Stimulated activated CD4-positive, alpha-beta T cell treated with anti-CD3 and anti-CD28 coated beads, Interleukin-15, amount 100 ng/mL, for 24 hours (primary cell): ENCODE measurements at regions not wholly inside any gene's neighbourhood (a gene's known extent, or its start where the extent isn't known, plus 50 kb on each side); places are given as distances from the start of the nearest gene placed in this dataset.

ENCODE experiments used
- DNase-seq: peaks from one replicate; pipeline ENCODE4 v3.0.0-alpha.2; 2020

DNA sequence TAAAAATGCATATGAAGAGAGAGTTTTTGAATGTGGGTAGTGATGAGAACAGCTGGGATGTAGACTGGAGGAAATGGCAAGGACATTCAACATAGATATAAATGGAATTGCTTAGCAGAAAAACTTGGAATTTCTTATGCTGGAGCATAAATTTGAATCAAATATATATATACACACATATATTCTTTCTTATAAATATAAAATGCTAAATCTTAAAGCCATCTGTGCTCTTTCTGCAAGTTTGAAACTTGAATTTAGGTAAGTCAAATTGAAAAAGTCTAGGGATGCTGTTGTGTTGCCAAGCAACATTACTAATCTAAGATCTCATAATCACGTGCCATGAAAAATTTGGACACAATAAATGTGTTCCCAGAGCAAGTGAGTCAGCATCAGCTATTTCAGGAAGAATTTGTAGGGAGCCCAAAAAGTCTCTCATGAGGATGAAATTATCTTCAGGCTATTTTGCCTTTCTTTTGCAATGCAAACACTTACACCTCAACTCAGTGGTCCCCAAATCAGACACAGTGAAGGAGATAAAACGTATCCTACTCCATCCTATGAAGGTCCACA, 58.4 kb upstream of the ALDH1A1 start:
- no peak for DNase-seq

DNA sequence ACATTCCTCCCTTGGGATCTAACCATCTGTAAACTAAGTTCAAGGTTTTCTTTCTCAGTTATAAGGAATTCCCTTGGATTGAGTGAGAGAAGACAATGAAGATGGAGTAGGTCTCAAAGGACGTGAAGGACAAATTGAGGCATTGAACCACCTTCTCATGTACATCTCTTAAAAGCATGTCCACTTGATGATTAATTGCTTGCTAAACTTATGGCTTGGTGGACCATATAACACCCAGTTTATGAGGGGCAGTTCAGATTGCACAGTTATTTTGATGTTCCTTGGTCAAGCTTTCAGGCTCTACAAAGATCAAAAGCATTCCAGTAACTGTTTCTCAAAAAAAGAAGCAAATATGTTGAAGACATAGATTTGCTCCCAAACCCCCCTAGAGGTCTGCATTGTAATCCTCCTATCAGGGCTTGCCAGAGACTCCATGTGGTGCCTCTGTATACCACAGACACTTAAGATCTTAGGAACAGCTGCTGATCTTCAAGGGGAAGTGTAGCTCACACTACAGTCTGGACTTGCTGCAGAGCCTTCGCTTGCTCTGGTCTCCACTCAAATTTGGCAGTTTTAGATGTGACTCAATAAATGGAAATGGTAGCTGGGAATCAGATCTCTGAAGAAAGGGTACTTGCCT, 56.9 kb upstream of the ALDH1A1 start:
- no peak for DNase-seq

DNA sequence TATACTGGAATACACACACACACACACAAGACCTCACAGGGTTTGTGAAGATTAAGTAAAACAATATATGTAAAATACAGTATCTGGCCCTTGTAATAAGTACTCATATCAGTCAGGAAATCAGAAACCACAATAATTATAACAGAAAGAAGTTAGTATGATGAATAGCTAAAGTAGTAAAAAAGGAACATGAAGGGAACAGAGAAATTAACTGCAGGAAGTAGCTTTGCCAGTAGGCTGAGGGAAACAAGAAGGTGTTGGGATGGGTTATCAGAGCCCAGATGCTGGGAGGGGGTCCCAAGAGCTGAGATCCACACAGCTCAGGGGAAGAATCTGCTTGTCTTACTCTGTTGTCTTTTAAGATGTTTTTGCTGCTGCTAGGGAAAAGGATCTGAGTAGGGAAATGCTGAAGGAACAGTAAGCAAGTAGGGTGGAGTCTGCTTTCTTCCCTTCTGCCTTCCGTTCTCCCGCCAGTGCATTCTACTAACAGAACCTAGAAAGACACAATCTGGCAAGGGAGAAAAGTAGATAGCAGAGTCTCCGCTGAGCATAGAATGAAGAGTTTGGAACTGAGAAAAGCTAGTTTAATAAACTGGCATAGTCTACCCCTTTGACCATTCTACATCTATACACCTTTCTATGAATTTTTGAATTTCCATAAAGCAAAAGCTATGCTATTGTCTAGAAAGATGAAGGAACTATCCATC, 55.3 kb upstream of the ALDH1A1 start:
- DNase-seq: no peak

DNA sequence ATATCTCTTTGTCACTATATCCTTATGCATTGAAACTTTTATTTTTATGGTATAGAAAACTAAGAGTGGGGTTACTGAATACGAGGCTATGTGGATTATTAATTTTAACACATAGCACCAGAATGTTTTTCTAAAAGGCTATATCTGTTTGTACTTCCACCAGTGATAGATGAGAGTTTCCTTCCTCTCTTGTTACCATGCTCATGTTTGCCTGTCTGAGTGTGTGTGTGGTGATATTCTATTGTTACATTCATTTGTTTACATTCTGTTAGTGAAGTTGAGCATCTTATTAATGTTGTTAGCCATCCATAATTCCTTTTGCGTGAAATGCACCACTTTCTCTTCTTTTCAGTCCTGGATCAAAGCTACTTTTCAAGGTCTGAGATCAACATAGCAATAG, 54.1 kb upstream of the ALDH1A1 start:
- DNase-seq: no peak
